Ishikawa (cell line): ENCODE measurements at regions not wholly inside any gene's neighbourhood (a gene's known extent, or its start where the extent isn't known, plus 50 kb on each side); places are given as distances from the start of the nearest gene placed in this dataset.

ENCODE experiments used
- CEBPB ChIP-seq: IDR thresholded peaks from 2 replicates; pipeline ENCODE4 v1.6.1; 2012
- CREB1 ChIP-seq: IDR thresholded peaks from 2 replicates; pipeline ENCODE4 v1.6.1; 2012; ENCODE audit warnings: low read depth
- EGR1 ChIP-seq: IDR thresholded peaks from 2 replicates; pipeline ENCODE4 v1.6.1; 2012
- EP300 ChIP-seq: IDR thresholded peaks from 2 replicates; pipeline ENCODE4 v1.6.1; 2012; ENCODE audit warnings: borderline replicate concordance
- FOXM1 ChIP-seq: IDR thresholded peaks from 2 replicates; pipeline ENCODE4 v1.6.1; 2012; ENCODE audit warnings: low read depth, borderline replicate concordance
- NFIC ChIP-seq: IDR thresholded peaks from 2 replicates; pipeline ENCODE4 v1.6.1; 2012
- RAD21 ChIP-seq: IDR thresholded peaks from 2 replicates; pipeline ENCODE4 v1.6.1; 2012; ENCODE audit warnings: low read depth
- TAF1 ChIP-seq: IDR thresholded peaks from 2 replicates; pipeline ENCODE4 v1.6.1; 2012; ENCODE audit warnings: low read depth, mild to moderate bottlenecking
- TCF12 ChIP-seq: IDR thresholded peaks from 2 replicates; pipeline ENCODE4 v1.6.1; 2012; ENCODE audit warnings: low read depth
- TEAD4 ChIP-seq: IDR thresholded peaks from 2 replicates; pipeline ENCODE4 v1.6.1; 2012
- YY1 ChIP-seq: IDR thresholded peaks from 2 replicates; pipeline ENCODE4 v1.6.1; 2012; ENCODE audit warnings: low read depth
- TF ChIP-seq, protein P1 (sequence below): IDR thresholded peaks from 2 replicates; pipeline ENCODE4 v1.6.1; 2012
- TF ChIP-seq, protein P2 (sequence below): IDR thresholded peaks from 2 replicates; pipeline ENCODE4 v1.6.1; 2012; ENCODE audit warnings: low read depth, mild to moderate bottlenecking

DNA sequence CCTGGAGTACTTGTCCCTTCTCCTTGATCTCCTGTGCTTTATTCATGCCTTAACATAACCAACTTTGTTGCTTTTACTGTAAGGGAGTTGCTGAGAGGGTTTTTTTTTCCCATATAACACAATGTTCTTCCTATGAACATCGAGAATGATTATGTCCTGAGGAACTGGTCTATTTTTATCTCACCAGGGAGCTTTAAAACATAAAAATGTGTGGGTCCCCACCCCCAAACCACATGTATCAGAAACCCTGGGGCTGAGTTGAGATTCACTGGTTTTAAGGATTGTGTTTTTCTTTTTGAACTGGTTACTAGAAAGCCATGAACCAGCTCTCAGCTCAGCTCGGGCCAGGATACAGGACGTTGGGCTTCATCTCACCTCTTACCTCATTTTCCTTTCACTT is 118.5 kb upstream of the JAG1 start:
- no peak for TF ChIP-seq TCF12
- no peak for TF ChIP-seq YY1
- TF ChIP-seq, protein P1, sequence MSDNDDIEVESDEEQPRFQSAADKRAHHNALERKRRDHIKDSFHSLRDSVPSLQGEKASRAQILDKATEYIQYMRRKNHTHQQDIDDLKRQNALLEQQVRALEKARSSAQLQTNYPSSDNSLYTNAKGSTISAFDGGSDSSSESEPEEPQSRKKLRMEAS = no peak
- TF ChIP-seq, protein P2, sequence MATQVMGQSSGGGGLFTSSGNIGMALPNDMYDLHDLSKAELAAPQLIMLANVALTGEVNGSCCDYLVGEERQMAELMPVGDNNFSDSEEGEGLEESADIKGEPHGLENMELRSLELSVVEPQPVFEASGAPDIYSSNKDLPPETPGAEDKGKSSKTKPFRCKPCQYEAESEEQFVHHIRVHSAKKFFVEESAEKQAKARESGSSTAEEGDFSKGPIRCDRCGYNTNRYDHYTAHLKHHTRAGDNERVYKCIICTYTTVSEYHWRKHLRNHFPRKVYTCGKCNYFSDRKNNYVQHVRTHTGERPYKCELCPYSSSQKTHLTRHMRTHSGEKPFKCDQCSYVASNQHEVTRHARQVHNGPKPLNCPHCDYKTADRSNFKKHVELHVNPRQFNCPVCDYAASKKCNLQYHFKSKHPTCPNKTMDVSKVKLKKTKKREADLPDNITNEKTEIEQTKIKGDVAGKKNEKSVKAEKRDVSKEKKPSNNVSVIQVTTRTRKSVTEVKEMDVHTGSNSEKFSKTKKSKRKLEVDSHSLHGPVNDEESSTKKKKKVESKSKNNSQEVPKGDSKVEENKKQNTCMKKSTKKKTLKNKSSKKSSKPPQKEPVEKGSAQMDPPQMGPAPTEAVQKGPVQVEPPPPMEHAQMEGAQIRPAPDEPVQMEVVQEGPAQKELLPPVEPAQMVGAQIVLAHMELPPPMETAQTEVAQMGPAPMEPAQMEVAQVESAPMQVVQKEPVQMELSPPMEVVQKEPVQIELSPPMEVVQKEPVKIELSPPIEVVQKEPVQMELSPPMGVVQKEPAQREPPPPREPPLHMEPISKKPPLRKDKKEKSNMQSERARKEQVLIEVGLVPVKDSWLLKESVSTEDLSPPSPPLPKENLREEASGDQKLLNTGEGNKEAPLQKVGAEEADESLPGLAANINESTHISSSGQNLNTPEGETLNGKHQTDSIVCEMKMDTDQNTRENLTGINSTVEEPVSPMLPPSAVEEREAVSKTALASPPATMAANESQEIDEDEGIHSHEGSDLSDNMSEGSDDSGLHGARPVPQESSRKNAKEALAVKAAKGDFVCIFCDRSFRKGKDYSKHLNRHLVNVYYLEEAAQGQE = no peak
- no peak for TF ChIP-seq CREB1
- TF ChIP-seq RAD21 = no peak
- no peak for TF ChIP-seq FOXM1
- TF ChIP-seq TEAD4 = no peak
- TF ChIP-seq CEBPB = no peak
- no peak for TF ChIP-seq TAF1
- TF ChIP-seq EP300 = no peak
- no peak for TF ChIP-seq EGR1
- no peak for TF ChIP-seq NFIC
